OCI-LY7 (cell line): ENCODE measurements at regions not wholly inside any gene's neighbourhood (a gene's known extent, or its start where the extent isn't known, plus 50 kb on each side); places are given as distances from the start of the nearest gene placed in this dataset.

Source experiments
- BruUV-seq: library from RNA; stranded (reverse); fragments of 400-500 nt; replicated peaks from 2 replicates; lab custom pipeline; 2021; lab: Mats Ljungman, UMichigan
- CTCF ChIA-PET: fragments of 300-600 bp; sonication (Branson Sonifier 250); formaldehyde crosslinking; loops from one replicate; lab custom pipeline; 2022; ENCODE audit warnings: antibody characterized with exemption; ENCODE audit not compliant: unreplicated experiment; lab: Charles Lee
- POLR2A ChIA-PET: fragments of 300-600 bp; sonication (Branson Sonifier 250); formaldehyde crosslinking; loops from one replicate; lab custom pipeline; 2022; ENCODE audit warnings: antibody characterized with exemption; lab: Charles Lee
- DNase-seq: peaks from one replicate; pipeline ENCODE4 v3.0.0-alpha.2; 2015; ENCODE audit warnings: low spot score
- H2AFZ ChIP-seq: fragments of 200-600 bp; sonication (generic), shearing (Covaris generic); 2 replicates; pipeline ENCODE4 v1.6.1; 2014; ENCODE audit warnings: mild to moderate bottlenecking, antibody characterized with exemption, low read length, moderate library complexity
- H3K27ac ChIP-seq: fragments of 200-600 bp; sonication (generic); 2 replicates; pipeline ENCODE4 v1.5.1; 2014; ENCODE audit warnings: mixed run types, low read depth, mild to moderate bottlenecking, moderate library complexity, low read length, inconsistent platforms; ENCODE audit not compliant: poor library complexity, severe bottlenecking
- H3K36me3 ChIP-seq: fragments of 200-600 bp; sonication (generic); 2 replicates; pipeline ENCODE4 v1.6.1; 2014; ENCODE audit warnings: mild to moderate bottlenecking, antibody characterized with exemption, low read length, moderate library complexity, mixed read lengths; ENCODE audit not compliant: insufficient read depth
- H3K4me1 ChIP-seq: fragments of 200-600 bp; sonication (generic); 2 replicates; pipeline ENCODE4 v1.5.1; 2014; ENCODE audit warnings: mild to moderate bottlenecking, low read length; ENCODE audit not compliant: insufficient read depth, poor library complexity, severe bottlenecking
- H3K4me2 ChIP-seq: fragments of 200-600 bp; sonication (generic); 2 replicates; pipeline ENCODE4 v1.6.1; 2014; ENCODE audit warnings: mild to moderate bottlenecking, low read length
- H3K4me3 ChIP-seq: fragments of 200-600 bp; sonication (generic); 2 replicates; pipeline ENCODE4 v1.5.1; 2014; ENCODE audit warnings: mild to moderate bottlenecking, low read depth, low read length; ENCODE audit not compliant: poor library complexity, severe bottlenecking
- H3K79me2 ChIP-seq: fragments of 200-600 bp; sonication (generic); 2 replicates; pipeline ENCODE4 v1.6.1; 2016; ENCODE audit warnings: low read depth, mild to moderate bottlenecking, low read length, moderate library complexity, mixed read lengths; ENCODE audit not compliant: insufficient read depth
- H3K9me2 ChIP-seq: fragments of 200-600 bp; sonication (generic); 2 replicates; pipeline ENCODE4 v1.6.1; 2016; ENCODE audit warnings: mild to moderate bottlenecking, low read length, mixed read lengths; ENCODE audit not compliant: insufficient read depth
- H3K9me3 ChIP-seq: fragments of 200-600 bp; sonication (generic); 2 replicates; pipeline ENCODE4 v1.6.1; 2014; ENCODE audit warnings: mild to moderate bottlenecking, mixed run types, low read length, mixed read lengths
- H4K20me1 ChIP-seq: fragments of 200-600 bp; sonication (generic); 2 replicates; pipeline ENCODE4 v1.6.1; 2014; ENCODE audit warnings: mild to moderate bottlenecking, antibody characterized with exemption, low read length, moderate library complexity, mixed read lengths; ENCODE audit not compliant: insufficient read depth
- CTCF ChIP-seq: fragments of 200-600 bp; sonication (generic); conservative IDR thresholded peaks from 2 replicates; pipeline ENCODE4 v1.5.1; 2014; ENCODE audit warnings: mild to moderate bottlenecking, antibody characterized with exemption, low read length, moderate library complexity, mixed read lengths
- EZH2phosphoT487 ChIP-seq: fragments of 200-600 bp; sonication (generic); IDR thresholded peaks from 2 replicates; pipeline ENCODE4 v1.6.1; 2018; ENCODE audit warnings: low read depth, borderline replicate concordance, mild to moderate bottlenecking, mixed run types, antibody characterized with exemption, low read length, moderate library complexity, mixed read lengths
- intact Hi-C: fragments of 100-400 bp; cut with micrococcal nuclease; formaldehyde crosslinking; loops from one replicate; pipeline ENCODE4 v1.10.0; 2022; ENCODE audit not compliant: unreplicated experiment

- no peaks in the 10 kb centered on the region for H3K9me3 ChIP-seq
- H4K20me1 ChIP-seq: no peaks in the 10 kb centered on the region
- no peaks in the 10 kb centered on the region for H3K79me2 ChIP-seq
- no peak for TF ChIP-seq CTCF
- no peak for TF ChIP-seq EZH2phosphoT487
- DNase-seq: no peak
- no peak overlapping the region for H3K4me2 ChIP-seq
- no peak overlapping the region for H3K27ac ChIP-seq
- H2AFZ ChIP-seq: no peak overlapping the region
- no peaks in the 10 kb centered on the region for H3K36me3 ChIP-seq
- H3K4me1 ChIP-seq: no peaks in the 10 kb centered on the region
- CTCF ChIA-PET: no interaction called here
- intact Hi-C loops: no loop called here
- no peaks in the 10 kb centered on the region for H3K9me2 ChIP-seq
- BruUV-seq: no TSS peak
- POLR2A ChIA-PET: no interaction called here
- no peak overlapping the region for H3K4me3 ChIP-seq
Measured at GRCh38 chr4:189305500-189305899, 635.2 kb upstream of the FRG1 start.

DNA sequence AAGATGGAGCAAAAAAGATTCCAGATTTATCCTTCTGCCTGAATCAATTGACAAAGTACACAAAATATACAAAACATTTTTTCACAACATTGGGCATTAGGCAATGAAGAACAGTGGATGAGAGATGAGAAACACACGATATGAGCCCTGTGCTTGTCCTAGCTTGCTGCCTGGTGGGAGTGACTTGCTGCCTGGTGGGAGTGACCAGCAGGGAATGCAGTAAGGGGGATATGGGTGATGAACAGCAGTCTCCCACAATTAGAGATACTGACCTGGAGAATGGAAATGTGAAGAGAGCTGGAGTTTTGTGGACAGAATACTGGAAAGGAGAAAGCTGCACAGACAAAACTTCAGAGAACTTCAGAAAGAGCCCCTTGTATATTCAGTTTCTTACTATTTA is 629.4 kb upstream of the FRG1 start:
- no peaks in the 10 kb centered on the region for H4K20me1 ChIP-seq
- no peaks in the 10 kb centered on the region for H3K36me3 ChIP-seq
- no TSS peak for BruUV-seq
- H3K9me3 ChIP-seq: no peaks in the 10 kb centered on the region
- H2AFZ ChIP-seq: no peak overlapping the region
- H3K27ac ChIP-seq: no peak overlapping the region
- no peaks in the 10 kb centered on the region for H3K9me2 ChIP-seq
- POLR2A ChIA-PET: no interaction called here
- intact Hi-C loops: no loop called here
- DNase-seq: no peak
- H3K4me2 ChIP-seq: no peak overlapping the region
- no peaks in the 10 kb centered on the region for H3K4me1 ChIP-seq
- H3K4me3 ChIP-seq: no peak overlapping the region
- no peaks in the 10 kb centered on the region for H3K79me2 ChIP-seq
- CTCF ChIA-PET: no interaction called here
- TF ChIP-seq CTCF: no peak
- TF ChIP-seq EZH2phosphoT487: no peak

- POLR2A ChIA-PET: no interaction called here
- H3K9me2 ChIP-seq: no peaks in the 10 kb centered on the region
Measured at GRCh38 chr4:189313064-189313463, 627.6 kb upstream of the FRG1 start.

More at GRCh38 chr4:189313064-189313463, 627.6 kb upstream of the FRG1 start:
- no peaks in the 10 kb centered on the region for H3K79me2 ChIP-seq
- no peak overlapping the region for H3K27ac ChIP-seq
- DNase-seq: no peak
- CTCF ChIA-PET: no interaction called here
- no peaks in the 10 kb centered on the region for H3K9me3 ChIP-seq
- no peak overlapping the region for H2AFZ ChIP-seq
- H3K36me3 ChIP-seq: no peaks in the 10 kb centered on the region
- TF ChIP-seq EZH2phosphoT487 (no peak), CTCF (no peak)
- no peak overlapping the region for H3K4me2 ChIP-seq
- no peaks in the 10 kb centered on the region for H4K20me1 ChIP-seq
- BruUV-seq: no TSS peak
- no peaks in the 10 kb centered on the region for H3K4me1 ChIP-seq
- H3K4me3 ChIP-seq: no peak overlapping the region
- intact Hi-C loops: no loop called here
